OCI-LY1 (cell line): ENCODE measurements at regions not wholly inside any gene's neighbourhood (a gene's known extent, or its start where the extent isn't known, plus 50 kb on each side); places are given as distances from the start of the nearest gene placed in this dataset.

Experiments used
- EZH2 ChIP-seq: fragments of 200-600 bp; sonication (generic), shearing (Covaris generic); IDR thresholded peaks from 2 replicates; pipeline ENCODE4 v1.8.0; 2017; ENCODE audit warnings: borderline replicate concordance, mixed run types, mild to moderate bottlenecking, antibody characterized with exemption, low read length, moderate library complexity, mixed read lengths
- TF ChIP-seq, protein P1 (sequence below): fragments of 200-600 bp; sonication (generic), shearing (Covaris generic); IDR thresholded peaks from 2 replicates; pipeline ENCODE4 v1.5.1; 2017; ENCODE audit warnings: mild to moderate bottlenecking, antibody characterized with exemption, low read length, moderate library complexity, mixed read lengths

GRCh38 chr1:105442901-105443300 lies 1613.6 kb upstream of the PRMT6 start:
- TF ChIP-seq, protein P1, sequence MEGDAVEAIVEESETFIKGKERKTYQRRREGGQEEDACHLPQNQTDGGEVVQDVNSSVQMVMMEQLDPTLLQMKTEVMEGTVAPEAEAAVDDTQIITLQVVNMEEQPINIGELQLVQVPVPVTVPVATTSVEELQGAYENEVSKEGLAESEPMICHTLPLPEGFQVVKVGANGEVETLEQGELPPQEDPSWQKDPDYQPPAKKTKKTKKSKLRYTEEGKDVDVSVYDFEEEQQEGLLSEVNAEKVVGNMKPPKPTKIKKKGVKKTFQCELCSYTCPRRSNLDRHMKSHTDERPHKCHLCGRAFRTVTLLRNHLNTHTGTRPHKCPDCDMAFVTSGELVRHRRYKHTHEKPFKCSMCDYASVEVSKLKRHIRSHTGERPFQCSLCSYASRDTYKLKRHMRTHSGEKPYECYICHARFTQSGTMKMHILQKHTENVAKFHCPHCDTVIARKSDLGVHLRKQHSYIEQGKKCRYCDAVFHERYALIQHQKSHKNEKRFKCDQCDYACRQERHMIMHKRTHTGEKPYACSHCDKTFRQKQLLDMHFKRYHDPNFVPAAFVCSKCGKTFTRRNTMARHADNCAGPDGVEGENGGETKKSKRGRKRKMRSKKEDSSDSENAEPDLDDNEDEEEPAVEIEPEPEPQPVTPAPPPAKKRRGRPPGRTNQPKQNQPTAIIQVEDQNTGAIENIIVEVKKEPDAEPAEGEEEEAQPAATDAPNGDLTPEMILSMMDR, result no peak
- no peak for TF ChIP-seq EZH2
